CD4-positive, alpha-beta T cell treated with Interleukin-2 at 100 ng/mL for 4 hours (primary cell): ENCODE measurements at regions not wholly inside any gene's neighbourhood (a gene's known extent, or its start where the extent isn't known, plus 50 kb on each side); places are given as distances from the start of the nearest gene placed in this dataset.

ENCODE experiments used
- DNase-seq: peaks from one replicate; pipeline ENCODE4 v3.0.0-alpha.2; 2020; ENCODE audit warnings: low spot score

- DNase-seq = no peak
Observed at GRCh38 chr1:165073185-165074007, 283.1 kb downstream of the LMX1A start.

DNA sequence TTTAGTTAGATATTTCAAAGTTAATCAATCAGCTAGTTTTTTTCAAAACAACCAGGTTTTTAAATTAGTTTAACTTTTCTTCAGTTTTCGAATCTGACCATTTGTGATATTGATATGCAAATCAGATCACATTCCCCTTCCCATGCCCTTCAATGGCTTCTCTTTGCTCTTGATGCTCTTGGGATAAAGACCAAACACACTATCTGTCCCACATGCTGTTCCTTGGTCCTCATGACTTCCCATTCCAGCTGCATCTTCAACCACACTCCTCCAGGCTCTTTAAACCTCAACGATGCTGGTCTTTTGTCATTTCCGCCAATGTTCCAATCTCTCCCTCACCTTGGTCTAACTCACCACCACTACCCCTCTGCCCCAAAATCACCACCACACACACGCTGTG is 285.8 kb downstream of the LMX1A start:
- DNase-seq = no peak

- no peak for DNase-seq
Observed at GRCh38 chr1:165069829-165070228, 286.7 kb downstream of the LMX1A start.

DNA sequence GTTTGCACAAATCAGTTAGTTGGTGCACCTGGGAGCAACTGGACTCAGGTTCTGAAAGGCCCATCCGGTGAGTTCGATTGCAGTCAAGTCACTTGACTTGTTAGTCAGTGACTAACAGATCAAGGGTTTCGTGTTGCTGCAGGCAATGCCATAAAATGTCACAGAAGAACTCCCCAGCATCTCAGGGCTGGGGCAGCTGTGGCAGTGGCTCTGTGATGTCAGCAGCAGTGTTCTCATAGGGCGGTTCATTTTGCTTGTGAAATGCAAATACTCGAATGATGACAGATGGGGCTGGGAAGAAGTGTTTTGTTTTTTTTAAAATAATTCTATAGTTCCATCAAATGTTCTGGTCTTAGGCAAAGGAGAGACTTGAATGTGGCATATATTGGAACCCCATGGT is 287.8 kb downstream of the LMX1A start:
- DNase-seq = no peak

DNA sequence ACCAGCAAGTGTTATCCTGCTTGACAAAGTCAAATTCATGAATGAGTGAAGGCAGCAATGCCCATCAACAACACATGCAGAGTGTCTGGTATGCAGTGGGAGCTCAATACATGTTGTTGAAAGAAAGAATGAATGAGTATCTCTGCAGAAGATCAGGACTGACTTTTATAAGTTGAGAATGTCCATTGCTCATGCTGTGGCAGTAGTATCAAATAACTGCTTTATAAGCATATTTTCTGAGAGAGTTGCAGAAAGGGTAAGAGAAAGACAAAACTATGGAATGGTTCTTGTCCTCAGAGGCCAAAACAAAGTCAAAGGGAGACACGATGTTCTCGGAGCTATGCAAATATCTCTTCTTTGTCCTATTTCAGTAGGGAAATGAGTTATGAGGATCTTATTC is 288.7 kb downstream of the LMX1A start:
- DNase-seq = no peak

DNA sequence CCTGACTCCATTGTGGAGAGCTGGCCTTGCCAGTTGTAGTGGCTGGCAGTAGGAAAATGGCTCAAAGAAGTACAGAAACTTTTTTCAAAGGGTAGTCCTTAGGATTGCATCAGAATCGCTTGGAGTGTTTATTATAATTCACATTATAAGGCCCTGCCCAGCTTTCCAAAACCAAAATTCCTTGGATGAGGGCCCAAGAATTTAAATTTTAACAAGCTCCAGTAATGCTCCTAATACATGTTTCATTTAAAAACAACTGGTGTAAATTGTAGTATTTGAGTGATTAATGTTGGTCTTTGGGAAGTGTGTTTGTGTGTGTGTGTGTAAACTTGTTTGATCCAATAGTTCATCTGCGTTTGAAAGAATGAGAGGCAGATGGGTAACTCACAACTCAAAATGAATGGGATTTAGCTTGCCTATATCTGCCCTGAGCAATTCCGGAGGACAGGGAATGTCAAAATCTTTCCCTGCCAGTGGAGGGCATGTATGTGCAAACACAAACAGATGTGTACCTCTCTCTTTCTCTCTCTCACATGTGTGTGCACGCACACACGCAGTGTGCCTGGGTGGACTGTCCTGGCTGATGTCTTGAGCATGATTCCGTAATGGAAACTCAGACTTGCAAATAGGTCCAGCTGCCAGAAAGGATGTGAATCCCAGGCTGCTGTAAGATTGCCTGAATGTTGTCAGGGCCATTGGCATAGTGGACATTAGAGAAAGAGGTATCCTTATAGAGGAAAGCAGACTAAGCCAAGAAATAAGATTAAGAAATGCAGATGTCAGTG is 293.1 kb downstream of the LMX1A start:
- DNase-seq = no peak

GRCh38 chr1:165062346-165062745 is 294.2 kb downstream of the LMX1A start:
- DNase-seq = no peak

DNA sequence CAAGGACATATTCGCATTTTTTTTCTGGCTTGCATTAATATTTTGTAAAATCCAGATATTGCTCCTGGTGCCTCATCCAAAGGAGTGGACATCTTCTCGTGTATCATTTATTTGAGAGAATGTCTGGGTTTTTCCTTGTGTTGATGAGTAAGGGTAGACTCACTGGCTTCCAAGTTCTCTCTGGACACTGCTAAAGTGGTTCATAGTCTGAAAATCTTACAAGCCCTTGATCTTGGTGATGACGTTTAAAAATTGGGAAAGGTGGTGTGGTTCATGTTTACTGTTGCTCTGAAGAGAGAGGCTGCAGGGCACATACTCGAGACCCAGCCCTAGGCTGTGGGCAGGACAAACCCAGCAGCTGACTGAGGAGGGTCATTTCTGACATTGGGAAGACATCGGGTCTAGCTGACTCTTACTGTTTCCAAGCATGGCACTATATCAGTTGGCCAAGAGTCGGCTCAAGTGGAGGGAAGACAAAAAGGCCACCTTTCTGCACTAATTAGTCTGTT is 296.2 kb downstream of the LMX1A start:
- DNase-seq = no peak

DNA sequence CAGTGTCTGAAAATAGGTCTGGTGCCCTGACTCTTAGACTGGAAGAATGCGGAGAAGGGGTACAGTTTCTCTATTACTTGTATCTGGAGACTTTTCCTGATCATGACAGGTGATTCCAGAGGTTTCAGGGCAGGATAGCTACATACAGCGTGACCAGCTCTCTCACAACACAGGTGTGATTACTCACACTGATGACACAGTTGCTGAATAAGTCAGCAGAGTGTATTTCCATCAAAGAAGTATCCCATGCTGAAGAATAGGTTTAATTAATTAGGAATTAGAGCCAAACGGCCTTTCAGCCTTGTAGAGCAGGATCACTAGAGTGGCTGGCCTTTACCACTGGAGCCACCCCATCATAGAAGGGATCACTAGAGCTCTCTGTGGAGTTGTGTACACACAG is 298.6 kb downstream of the LMX1A start:
- no peak for DNase-seq

- DNase-seq = no peak
Observed at GRCh38 chr1:165056914-165057313, 299.6 kb downstream of the LMX1A start.

- no peak for DNase-seq
Observed at GRCh38 chr1:165055581-165055980, 300.9 kb downstream of the LMX1A start.

GRCh38 chr1:165054627-165055026 is 301.9 kb downstream of the LMX1A start:
- DNase-seq = no peak

GRCh38 chr1:165053351-165053750 is 303.2 kb downstream of the LMX1A start:
- no peak for DNase-seq

DNA sequence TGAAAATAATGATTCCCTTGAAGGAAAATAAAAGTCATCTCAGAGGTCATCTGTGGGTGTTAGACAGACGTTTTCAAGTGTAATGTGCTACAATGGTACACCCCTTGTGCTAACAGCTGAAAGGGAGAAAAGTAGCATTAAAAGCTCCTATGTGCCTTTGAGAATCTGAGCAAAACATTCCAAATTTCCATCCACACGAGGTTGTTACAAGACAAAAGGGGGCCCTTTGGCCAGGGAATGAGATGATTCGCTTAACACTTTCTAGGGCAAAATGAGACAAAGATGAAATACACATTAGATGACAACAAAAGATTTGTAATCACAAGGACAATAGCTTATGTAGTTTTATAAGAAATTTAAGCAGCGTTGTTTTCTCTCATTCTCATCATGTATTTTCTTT is 303.6 kb downstream of the LMX1A start:
- DNase-seq = no peak

DNA sequence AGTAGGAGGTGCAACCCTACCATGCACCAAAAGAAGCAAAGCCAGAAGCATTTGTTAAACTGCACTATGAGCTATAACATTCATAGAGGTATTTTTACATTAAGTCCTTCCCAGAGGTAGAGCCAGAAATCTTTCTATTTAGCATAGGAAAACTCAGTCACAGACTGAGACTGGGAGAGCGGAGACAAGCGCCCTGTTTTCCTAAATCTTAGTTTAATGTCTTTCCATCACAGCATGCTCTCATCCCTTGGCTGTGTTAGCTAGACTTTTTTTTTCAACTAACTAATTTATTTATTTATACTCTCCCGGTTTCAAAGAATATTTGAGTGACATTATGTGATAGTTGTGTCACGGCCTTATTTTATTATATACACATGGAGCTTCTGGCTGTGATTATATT is 304.1 kb downstream of the LMX1A start:
- DNase-seq = no peak

DNA sequence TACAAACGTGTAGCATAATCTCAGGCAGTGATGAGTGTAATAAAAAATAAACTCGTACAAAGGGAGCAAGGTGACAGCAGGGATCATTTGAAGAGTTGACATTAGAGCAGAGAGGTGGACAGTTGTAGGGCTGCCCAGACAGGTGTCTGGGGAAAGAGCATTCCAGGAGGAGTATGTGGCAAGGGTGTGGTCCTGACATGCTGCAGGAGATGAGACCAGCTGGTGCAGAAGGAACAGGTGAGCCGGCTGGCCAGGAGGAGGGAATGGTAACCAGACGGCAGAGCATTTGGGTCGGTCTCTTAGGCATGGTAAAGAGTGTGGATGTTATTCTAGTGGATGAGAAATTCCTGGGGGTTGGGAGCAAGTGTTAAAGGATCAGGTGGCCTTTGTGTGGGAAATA is 306.3 kb downstream of the LMX1A start:
- no peak for DNase-seq

DNA sequence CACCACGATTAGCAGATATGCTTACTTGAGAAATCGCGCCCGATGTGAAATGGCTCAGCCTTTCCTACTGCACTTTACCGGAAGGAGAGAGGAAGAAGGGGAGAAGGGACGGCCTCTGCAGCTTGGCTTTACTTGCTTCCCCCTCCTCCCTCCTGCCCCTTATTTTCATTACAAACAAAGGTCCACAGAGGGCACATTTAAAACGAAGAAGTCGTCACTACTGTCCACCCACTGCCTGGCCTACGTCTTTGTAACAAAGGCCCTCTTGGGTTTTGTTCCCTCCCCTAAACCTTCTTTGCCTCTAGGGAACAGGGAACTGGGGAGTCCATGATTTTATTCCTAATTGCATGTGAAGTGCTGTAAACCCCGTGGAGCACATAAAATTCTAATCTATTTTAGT is 308.5 kb downstream of the LMX1A start:
- no peak for DNase-seq

DNA sequence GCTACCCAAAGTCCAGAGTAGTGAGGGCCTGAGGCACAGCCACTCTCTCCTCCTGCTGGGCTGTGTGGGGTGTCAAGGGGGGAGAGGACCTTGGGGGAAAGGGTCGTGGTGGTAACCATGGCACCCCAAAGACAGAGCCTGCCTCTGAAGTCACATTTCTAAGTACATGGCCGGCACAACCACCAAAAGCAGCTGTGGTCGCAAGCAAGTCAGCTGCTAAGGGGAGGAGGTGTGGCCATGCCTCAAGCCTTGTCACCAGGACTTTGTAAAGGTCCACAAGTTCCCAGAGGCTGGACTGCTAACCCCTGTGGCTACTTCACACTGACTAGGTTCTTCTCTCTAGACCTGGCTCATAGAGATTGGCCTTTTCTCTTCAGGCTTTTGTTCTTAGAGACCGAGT is 310.6 kb downstream of the LMX1A start:
- DNase-seq = no peak

- no peak for DNase-seq
Observed at GRCh38 chr1:165040641-165041040, 315.9 kb downstream of the LMX1A start.

DNA sequence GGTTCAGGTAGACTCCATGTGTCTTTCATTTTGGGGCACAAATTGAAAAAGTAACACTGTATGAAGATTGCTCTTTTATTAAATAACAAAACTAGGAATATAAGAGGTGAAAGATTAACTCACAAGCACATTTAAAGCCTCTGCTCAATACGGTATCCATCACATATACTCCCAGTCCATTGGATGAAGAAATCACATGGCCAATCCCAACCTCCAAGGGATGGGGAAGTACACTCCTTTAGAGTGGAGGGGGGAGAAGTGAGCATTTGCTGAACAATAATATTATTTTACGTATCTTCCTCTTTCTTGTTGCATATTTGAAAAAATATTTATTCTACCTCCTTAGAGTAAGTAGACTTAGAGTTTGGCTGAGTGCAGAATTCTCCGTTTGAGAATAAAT is 316.5 kb downstream of the LMX1A start:
- no peak for DNase-seq

GRCh38 chr1:165036403-165036802 is 320.1 kb downstream of the LMX1A start:
- no peak for DNase-seq

DNA sequence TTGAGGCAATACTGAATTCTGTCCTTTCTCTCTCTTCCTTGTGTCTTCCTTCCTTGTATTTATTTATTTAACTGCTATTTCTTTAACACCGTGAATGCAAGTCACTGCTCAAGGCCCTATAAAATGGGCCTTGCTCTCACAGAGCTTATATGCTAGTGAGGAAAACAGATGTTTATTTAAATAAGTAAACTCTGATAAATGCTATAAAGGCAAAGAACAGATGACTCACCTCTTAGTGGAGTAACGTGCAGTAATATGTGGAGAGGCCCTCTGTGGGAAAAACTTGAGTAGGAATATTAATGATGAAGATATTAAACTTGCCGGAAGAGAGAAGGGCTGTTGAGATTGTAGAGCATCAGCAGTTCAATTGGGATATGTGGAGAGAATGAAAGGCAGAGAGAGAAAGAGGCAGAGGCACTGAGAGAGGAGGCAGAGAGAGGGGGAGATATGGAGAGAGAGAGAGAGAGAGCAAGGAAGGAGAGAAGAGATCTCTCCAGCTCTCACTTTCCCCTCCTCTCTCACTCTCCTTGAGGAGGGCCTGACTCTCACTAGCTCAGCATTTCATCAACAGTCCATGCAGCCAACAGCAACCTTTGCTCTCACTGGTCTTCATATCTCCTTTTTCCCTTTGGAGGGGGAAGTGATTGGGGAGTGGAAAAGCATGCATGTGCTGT is 322.2 kb downstream of the LMX1A start:
- DNase-seq = no peak

DNA sequence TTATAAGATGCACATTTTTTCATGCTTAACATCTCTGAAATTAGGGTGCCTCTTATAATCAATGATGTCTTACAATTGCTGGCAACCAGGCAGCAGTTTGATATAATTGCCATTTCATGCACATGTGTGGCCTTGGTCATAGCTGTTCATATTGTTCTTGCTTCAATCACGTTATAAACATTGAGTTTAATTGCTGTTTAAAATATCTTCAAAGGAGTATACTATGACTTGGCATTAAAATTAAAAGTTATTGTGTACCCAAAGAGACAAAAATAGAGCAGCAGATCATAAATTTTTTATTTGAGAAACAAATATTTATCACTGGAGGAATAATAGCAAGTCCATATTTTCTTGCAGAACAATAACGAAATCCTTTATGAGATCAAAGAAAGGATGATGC is 325.5 kb downstream of the LMX1A start:
- no peak for DNase-seq
